ENCODE measurements at regions not wholly inside any gene's neighbourhood (a gene's known extent, or its start where the extent isn't known, plus 50 kb on each side); places are given as distances from the start of the nearest gene placed in this dataset.

- CTCF ChIA-PET = no interaction called here
- WGBS, 2 experiments (ENCODE audit: extremely low coverage in 2 of 2, insufficient read length in 1 of 2) = no CpG with 5 or more reads among the region's 3 CpGs
Observed at GRCh38 chr5:19044311-19044710, 943.7 kb downstream of the CDH18 start.

More at GRCh38 chr5:19044311-19044710, 943.7 kb downstream of the CDH18 start:
- TF ChIP-seq ELK1 (IDR thresholded peaks at IDR 0.05; ENCODE audit: borderline replicate concordance, low read depth, low read length) (no peak), FOS (IDR thresholded peaks at IDR 0.05; ENCODE audit: low read depth, low read length) (no peak), SMC3 (IDR thresholded peaks at IDR 0.05; ENCODE audit: low read depth, low read length) (no peak), BHLHE40 (IDR thresholded peaks at IDR 0.05; ENCODE audit: low read depth, low read length) (no peak), RFX5 (IDR thresholded peaks at IDR 0.05; ENCODE audit: low read depth, low read length) (no peak), POLR2A (IDR thresholded peaks at IDR 0.05; ENCODE audit: low read depth, low read length) (no peak), MAFK (IDR thresholded peaks at IDR 0.05; ENCODE audit: low read depth, low read length) (no peak), RAD21 (IDR thresholded peaks at IDR 0.05; ENCODE audit: low read length) (no peak), NFE2L2 (IDR thresholded peaks at IDR 0.05; ENCODE audit: low read depth, low read length) (no peak), CHD1 (IDR thresholded peaks at IDR 0.05; ENCODE audit: low read depth, low read length) (no peak), RCOR1 (IDR thresholded peaks at IDR 0.05; ENCODE audit: insufficient replicate concordance, low read length) (no peak), USF2 (IDR thresholded peaks at IDR 0.05; ENCODE audit: low read depth, low read length) (no peak), CTCF (conservative IDR thresholded peaks at IDR 0.05; ENCODE audit: low read depth, low read length) (no peak), CEBPB (IDR thresholded peaks at IDR 0.05; ENCODE audit: low read depth, low read length) (no peak), MXI1 (IDR thresholded peaks at IDR 0.05; ENCODE audit: borderline replicate concordance, low read depth, low read length) (no peak), MAZ (IDR thresholded peaks at IDR 0.05; ENCODE audit: borderline replicate concordance, low read depth, low read length) (no peak)
- H3K4me3 ChIP-seq (ENCODE audit: insufficient read depth, low read depth, low read length) = no peak overlapping the region
- no peak overlapping the region for H2BK5ac ChIP-seq (ENCODE audit: low read depth, low read length, poor library complexity, severe bottlenecking)
- no peaks in the 10 kb centered on the region for H3K27me3 ChIP-seq (ENCODE audit: control insufficient read depth, insufficient read depth, low read length)
- no peaks in the 10 kb centered on the region for H4K20me1 ChIP-seq (ENCODE audit: insufficient read depth, low read length)
- ATAC-seq (ENCODE audit: low read depth) (no peak), DNase-seq (no peak)
- POLR2A ChIA-PET (ENCODE audit: unreplicated experiment) = no interaction called here
- no peak overlapping the region for H2AK9ac ChIP-seq (replicated peaks; ENCODE audit: low read depth, low read length, poor library complexity)
- H3K4me2 ChIP-seq (ENCODE audit: low read depth, low read length) = no peak overlapping the region
- no peak overlapping the region for H3K9ac ChIP-seq (ENCODE audit: low read depth, low read length)
- no peaks in the 10 kb centered on the region for H3K36me3 ChIP-seq (ENCODE audit: control insufficient read depth, insufficient read depth, low read length)
- no peak overlapping the region for H3K56ac ChIP-seq (ENCODE audit: extremely low read depth, insufficient read depth, low read length)
- H4K91ac ChIP-seq (ENCODE audit: insufficient read depth, low read depth, low read length) = no peak overlapping the region
- H3K4ac ChIP-seq (ENCODE audit: low read depth, low read length) = no peak overlapping the region
- no peaks in the 10 kb centered on the region for H3K79me1 ChIP-seq (ENCODE audit: low read depth in 1 of 2, low read length in 2 of 2)
- no TSS peak for BruUV-seq (replicated peaks)
- H2AFZ ChIP-seq (replicated peaks; ENCODE audit: low read length, poor library complexity) = no peak overlapping the region
- no peak overlapping the region for H4K8ac ChIP-seq (ENCODE audit: low read depth in 2 of 2, low read length in 2 of 2)
- H3K27ac ChIP-seq (ENCODE audit: insufficient read depth, low read length) = no peak overlapping the region
- no peaks in the 10 kb centered on the region for H3K9me1 ChIP-seq (ENCODE audit: insufficient read depth, low read length)
- no peak overlapping the region for H2BK15ac ChIP-seq (ENCODE audit: low read depth, low read length)
- dilution Hi-C loops (cut with HindIII; ENCODE audit: low sequenced_read_pairs, unreplicated experiment) = no loop called here
- intact Hi-C loops (cut with micrococcal nuclease) = no loop called here
- no peak overlapping the region for H3K18ac ChIP-seq (ENCODE audit: low read depth, low read length)
- H3K9me3 ChIP-seq (ENCODE audit: control insufficient read depth, insufficient read depth, low read length) = peaks cover 12% of the 10 kb centered on the region
- H3K14ac ChIP-seq (replicated peaks; ENCODE audit: low read depth, low read length) = no peak overlapping the region
- H3K4me1 ChIP-seq (ENCODE audit: control insufficient read depth, insufficient read depth, low read length) = no peaks in the 10 kb centered on the region
- H2BK20ac ChIP-seq (ENCODE audit: low read depth, low read length) = no peak overlapping the region
- H3K23ac ChIP-seq (ENCODE audit: low read depth, low read length) = no peak overlapping the region
- H2BK120ac ChIP-seq (ENCODE audit: low read depth, low read length) = no peak overlapping the region
- no peak overlapping the region for H2AK5ac ChIP-seq (ENCODE audit: low read depth, low read length)
- in situ Hi-C loops (cut with MboI; ENCODE audit: low sequenced_read_pairs) = no loop called here
- H4K5ac ChIP-seq (ENCODE audit: low read depth, low read length) = no peak overlapping the region

Measured in IMR-90 (cell line).